WERI-Rb-1 (cell line): ENCODE measurements at regions not wholly inside any gene's neighbourhood (a gene's known extent, or its start where the extent isn't known, plus 50 kb on each side); places are given as distances from the start of the nearest gene placed in this dataset.

Experiments used
- DNase-seq: peaks from one replicate; pipeline ENCODE4 v3.0.0-alpha.2; 2020
- H3K27ac ChIP-seq: fragments of 250-450 bp; sonication (Bioruptor Pico); 2 replicates; pipeline ENCODE4 v1.5.1; 2020; ENCODE audit warnings: mild to moderate bottlenecking, moderate library complexity
- H3K27me3 ChIP-seq: fragments of 250-450 bp; sonication (Bioruptor Pico); 2 replicates; pipeline ENCODE4 v1.5.1; 2021; ENCODE audit warnings: mild to moderate bottlenecking, low read depth, moderate library complexity; ENCODE audit not compliant: insufficient read depth, severe bottlenecking
- H3K36me3 ChIP-seq: fragments of 250-450 bp; sonication (Bioruptor Pico); 2 replicates; pipeline ENCODE4 v1.5.1; 2020; ENCODE audit warnings: mild to moderate bottlenecking, moderate library complexity
- H3K4me3 ChIP-seq: 2 replicates; pipeline ENCODE4 v1.5.1; 2011; ENCODE audit warnings: low read depth, mild to moderate bottlenecking, control low read depth, low read length
- H3K9me3 ChIP-seq: fragments of 250-450 bp; sonication (Bioruptor Pico); 2 replicates; pipeline ENCODE4 v1.5.1; 2021; ENCODE audit warnings: mild to moderate bottlenecking, moderate library complexity; ENCODE audit not compliant: severe bottlenecking
- CTCF ChIP-seq: IDR thresholded peaks from 2 replicates; pipeline ENCODE4 v1.5.1; 2011; ENCODE audit warnings: low read depth, mild to moderate bottlenecking, control low read depth, inconsistent platforms, low read length

DNA sequence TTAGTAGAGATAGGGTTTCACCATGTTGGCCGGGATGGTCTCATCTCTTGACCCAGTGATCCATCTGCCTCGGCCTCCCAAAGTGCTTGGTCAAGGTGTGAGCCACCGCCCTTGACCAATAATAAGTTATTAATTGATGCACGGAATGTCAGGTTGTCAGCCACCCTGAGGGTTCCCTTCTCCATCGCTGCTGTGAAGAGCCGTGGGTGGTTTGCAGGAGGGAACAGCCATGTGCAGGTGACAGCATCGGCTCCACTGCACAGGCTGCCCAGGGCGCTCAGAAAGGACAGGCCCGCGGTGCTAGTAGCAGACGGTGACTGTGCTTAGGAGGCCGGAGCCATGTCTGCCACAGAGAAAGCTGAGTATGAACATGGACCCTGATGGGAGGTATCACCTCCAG is 814.0 kb downstream of the BRD1 start:
- H3K9me3 ChIP-seq: no peaks in the 10 kb centered on the region
- H3K4me3 ChIP-seq: no peak overlapping the region
- peak; percentile 2 for DNase-seq
- no peak overlapping the region for H3K27ac ChIP-seq
- H3K27me3 ChIP-seq: no peaks in the 10 kb centered on the region
- H3K36me3 ChIP-seq: no peaks in the 10 kb centered on the region
- no peak for TF ChIP-seq CTCF

DNA sequence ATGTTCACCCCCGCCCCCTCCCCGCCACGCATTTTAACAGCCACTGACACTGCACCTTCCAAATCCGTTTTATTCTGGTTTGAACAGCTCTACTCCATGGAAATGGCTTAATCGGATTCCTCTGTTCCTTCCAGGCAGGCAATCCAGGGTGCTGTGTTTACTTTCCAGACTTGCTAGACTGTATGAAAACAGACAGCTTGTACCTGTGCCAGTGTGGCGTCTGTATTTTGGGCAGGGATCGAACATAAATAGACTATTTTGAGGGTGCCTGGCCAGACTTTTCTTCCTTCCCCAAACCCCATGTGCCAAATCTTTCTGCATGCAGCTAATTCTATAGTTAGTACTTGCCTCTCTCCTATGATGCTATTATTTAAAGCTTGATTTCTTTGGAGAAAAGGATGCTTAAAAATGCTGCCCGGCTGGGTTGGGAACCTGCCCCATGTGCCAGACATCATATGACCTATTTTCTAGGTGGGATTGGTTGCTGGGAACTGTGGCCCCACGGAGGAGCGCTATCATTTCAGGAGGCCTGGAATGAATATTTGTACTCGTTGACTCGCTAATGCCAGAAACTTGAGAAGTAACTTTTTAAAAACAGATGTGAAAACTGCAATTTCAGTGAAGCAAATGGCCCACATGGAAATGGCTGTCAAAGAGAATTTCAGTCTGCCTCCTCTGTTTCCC is 814.8 kb downstream of the BRD1 start:
- no peak overlapping the region for H3K4me3 ChIP-seq
- H3K36me3 ChIP-seq: no peaks in the 10 kb centered on the region
- H3K9me3 ChIP-seq: no peaks in the 10 kb centered on the region
- H3K27ac ChIP-seq: no peak overlapping the region
- TF ChIP-seq CTCF: no peak
- H3K27me3 ChIP-seq: no peaks in the 10 kb centered on the region
- DNase-seq: no peak

- Histone ChIP-seq H3K4me3 (no peak overlapping the region), H3K27ac (no peak overlapping the region), H3K27me3 (no peaks in the 10 kb centered on the region), H3K9me3 (no peaks in the 10 kb centered on the region), H3K36me3 (no peaks in the 10 kb centered on the region)
- no peak for TF ChIP-seq CTCF
- DNase-seq: peak; percentile 8
These were observed 815.7 kb downstream of the BRD1 start for GRCh38 chr22:49011769-49012648.

GRCh38 chr22:49011379-49011768 is 816.3 kb downstream of the BRD1 start:
- Histone ChIP-seq H3K27ac (no peak overlapping the region), H3K27me3 (no peaks in the 10 kb centered on the region), H3K4me3 (no peak overlapping the region), H3K36me3 (no peaks in the 10 kb centered on the region), H3K9me3 (no peaks in the 10 kb centered on the region)
- DNase-seq: peak; percentile 2
- TF ChIP-seq CTCF: no peak

DNA sequence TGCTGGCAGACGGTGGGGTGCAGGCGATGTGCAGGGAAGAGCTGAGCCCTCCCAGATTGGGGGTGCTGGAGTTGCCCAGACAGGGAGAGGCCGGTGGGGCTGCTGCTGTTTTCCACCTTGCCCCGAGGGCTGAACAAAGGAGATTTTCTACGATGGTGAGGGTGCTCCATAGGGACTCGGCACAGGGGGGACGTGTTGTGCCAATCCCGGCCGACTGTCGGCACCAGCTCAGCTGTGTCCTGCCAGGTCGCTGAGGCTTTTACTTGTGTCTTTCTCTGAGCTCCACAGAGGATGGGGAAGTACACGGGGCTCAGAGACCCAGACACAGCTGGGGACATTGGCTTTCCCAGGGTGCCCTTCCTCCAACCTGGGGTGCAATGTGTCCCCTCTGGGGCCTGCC is 816.8 kb downstream of the BRD1 start:
- Histone ChIP-seq H3K9me3 (no peaks in the 10 kb centered on the region), H3K4me3 (no peak overlapping the region), H3K27me3 (no peaks in the 10 kb centered on the region), H3K36me3 (no peaks in the 10 kb centered on the region), H3K27ac (no peak overlapping the region)
- DNase-seq: no peak
- no peak for TF ChIP-seq CTCF
